ENCODE measurements at regions not wholly inside any gene's neighbourhood (a gene's known extent, or its start where the extent isn't known, plus 50 kb on each side); places are given as distances from the start of the nearest gene placed in this dataset.
A peak's percentile ranks its signal among the peaks of the same experiment; 100 is the strongest.

DNA sequence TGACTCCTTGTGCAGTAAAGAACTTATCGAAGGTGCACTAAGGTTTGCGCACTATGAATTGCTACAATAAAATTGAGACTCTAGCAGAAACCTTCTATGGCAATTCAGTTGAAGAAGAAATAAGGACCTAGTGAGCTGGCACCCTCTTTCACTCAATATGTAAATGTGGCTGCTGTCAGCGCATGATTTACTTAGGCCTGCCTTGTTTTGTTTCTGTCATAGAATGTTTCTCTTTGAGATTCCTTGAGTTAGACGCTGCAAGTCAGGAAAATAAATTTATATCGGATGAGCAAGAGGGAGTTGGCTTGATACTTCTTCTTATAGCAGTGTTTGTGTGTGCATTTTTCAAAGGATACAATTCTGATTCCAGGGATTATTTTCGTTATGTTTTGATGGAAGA, 322.1 kb downstream of the BLID start:
- Mint-ChIP-seq H3K4me3 (no peak overlapping the region), H3K4me1 (no peaks in the 10 kb centered on the region), H3K27ac (no peak overlapping the region), H3K9me3 (no peaks in the 10 kb centered on the region), H3K27me3 (peaks cover 20% of the 10 kb centered on the region)
- ATAC-seq (no peak), DNase-seq (no peak)

DNA sequence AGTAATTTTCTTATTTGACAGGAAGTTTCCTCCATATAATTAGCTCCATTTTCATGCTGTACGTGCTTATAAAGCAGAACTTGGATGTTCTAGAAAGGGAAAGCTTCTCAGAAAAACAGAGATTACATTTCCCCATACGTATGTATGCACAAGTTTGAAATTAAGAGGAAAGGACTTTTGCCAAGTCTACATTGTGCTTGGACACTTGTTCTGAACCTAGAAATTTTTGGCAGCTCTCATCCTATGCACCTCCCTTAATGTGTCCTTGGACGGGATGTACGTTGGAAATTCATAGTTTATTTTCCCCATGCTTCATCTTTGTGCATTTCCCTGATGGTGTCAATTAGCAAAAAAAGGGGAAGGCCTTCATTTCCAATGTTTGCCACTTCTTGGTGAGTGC, 322.7 kb downstream of the BLID start:
- Mint-ChIP-seq H3K9me3 (no peaks in the 10 kb centered on the region), H3K4me3 (no peak overlapping the region), H3K4me1 (no peaks in the 10 kb centered on the region), H3K27me3 (peaks cover 20% of the 10 kb centered on the region), H3K27ac (no peak overlapping the region)
- ATAC-seq (no peak), DNase-seq (no peak)

DNA sequence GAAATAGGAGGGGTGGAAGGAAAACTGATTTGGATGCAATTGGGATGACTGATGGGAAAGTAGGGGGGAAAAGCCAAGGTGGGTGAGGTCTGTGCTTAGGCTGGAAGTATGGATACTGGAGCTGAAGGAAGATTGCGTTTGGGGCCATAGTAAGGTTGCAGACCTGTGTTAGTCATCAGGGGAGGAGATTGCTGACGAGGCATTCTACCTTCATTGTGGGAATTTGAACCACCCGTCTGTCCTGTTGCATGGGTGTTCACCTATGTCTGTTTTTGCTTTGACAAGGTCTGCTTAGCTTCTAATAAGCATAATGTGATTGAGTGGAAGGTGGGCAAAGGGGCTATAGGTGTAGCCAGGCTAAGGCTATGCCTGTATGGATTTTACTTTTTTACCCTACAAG, 323.8 kb downstream of the BLID start:
- no peak for ATAC-seq
- H3K9me3 Mint-ChIP-seq = no peaks in the 10 kb centered on the region
- no peaks in the 10 kb centered on the region for H3K4me1 Mint-ChIP-seq
- no peak overlapping the region for H3K27ac Mint-ChIP-seq
- no peak for DNase-seq
- H3K27me3 Mint-ChIP-seq = peaks cover 20% of the 10 kb centered on the region
- H3K4me3 Mint-ChIP-seq = no peak overlapping the region

DNA sequence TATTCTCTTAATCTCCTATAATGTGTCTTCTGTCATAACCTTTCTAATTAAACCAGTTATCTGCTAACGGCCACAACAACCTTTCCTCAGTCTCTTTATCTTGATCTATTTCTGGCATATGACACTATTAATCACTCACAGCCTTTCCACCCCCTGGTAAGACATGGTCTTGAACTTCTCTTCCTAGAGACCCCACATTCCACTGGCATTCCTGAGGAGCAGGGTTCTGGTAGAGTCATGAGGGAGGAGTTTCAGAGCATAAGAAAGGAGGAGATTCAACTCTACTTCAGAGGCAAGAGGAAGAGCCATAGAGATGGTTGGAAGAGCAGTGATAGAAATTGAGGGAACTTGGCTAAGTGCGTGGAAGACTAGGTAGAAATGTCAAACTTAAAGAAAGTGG, 325.6 kb downstream of the BLID start:
- H3K4me1 Mint-ChIP-seq = no peaks in the 10 kb centered on the region
- H3K27me3 Mint-ChIP-seq = peaks cover 20% of the 10 kb centered on the region
- H3K9me3 Mint-ChIP-seq = peaks cover 0 to 13% of the 10 kb centered on the region in 2 donors
- no peak for DNase-seq
- ATAC-seq = no peak
- H3K4me3 Mint-ChIP-seq = no peak overlapping the region
- H3K27ac Mint-ChIP-seq = no peak overlapping the region

DNA sequence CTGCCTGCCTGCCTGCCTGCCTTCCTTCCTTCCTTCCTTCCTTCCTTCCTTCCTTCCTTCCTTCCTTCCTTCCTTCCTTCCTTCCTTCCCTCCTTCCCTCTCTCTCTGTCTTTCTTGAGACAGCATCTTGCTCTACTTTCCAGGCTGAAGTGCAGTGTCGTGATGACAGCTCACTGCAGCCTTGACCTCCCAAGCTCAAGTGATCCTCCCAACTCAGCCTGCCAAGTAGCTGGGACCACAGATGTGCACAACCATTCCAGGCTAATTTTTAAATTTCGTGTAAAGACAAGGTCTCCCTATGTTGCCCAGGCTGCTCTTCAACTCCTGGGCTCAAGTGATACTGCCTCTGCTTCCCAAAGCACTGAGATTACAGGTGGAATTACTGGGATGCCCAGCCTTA, 328.2 kb upstream of the SORL1-AS1 start:
- H3K4me3 Mint-ChIP-seq = no peak overlapping the region
- peaks cover 0 to 12% of the 10 kb centered on the region in 2 donors for H3K9me3 Mint-ChIP-seq
- H3K27ac Mint-ChIP-seq = no peak overlapping the region
- no peaks in the 10 kb centered on the region for H3K4me1 Mint-ChIP-seq
- no peaks in the 10 kb centered on the region for H3K27me3 Mint-ChIP-seq
- DNase-seq (no peak), ATAC-seq (no peak)

DNA sequence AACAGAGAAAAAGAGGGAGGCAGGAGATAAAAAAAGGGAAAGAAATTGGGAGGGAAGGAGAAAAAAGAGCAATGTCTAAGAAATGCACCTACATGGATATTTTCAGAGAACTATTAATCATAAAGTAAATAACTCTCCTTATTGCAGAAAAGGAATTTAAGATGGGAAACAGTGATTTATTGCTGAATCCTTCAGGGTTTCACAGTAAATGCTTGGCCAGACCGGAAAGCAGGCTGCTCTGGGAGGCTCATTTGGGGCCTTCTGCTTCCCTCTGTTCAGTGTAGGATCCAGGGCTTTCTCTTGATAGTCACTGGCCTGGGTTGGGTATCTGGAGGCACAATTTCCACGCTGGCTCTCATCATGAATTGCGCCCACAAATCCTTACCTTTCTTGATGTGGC, 324.3 kb upstream of the SORL1-AS1 start:
- no peaks in the 10 kb centered on the region for H3K27me3 Mint-ChIP-seq
- H3K4me3 Mint-ChIP-seq = no peak overlapping the region
- H3K27ac Mint-ChIP-seq = no peak overlapping the region
- ATAC-seq (no peak), DNase-seq (no peak)
- no peaks in the 10 kb centered on the region for H3K4me1 Mint-ChIP-seq
- H3K9me3 Mint-ChIP-seq = no peaks in the 10 kb centered on the region

DNA sequence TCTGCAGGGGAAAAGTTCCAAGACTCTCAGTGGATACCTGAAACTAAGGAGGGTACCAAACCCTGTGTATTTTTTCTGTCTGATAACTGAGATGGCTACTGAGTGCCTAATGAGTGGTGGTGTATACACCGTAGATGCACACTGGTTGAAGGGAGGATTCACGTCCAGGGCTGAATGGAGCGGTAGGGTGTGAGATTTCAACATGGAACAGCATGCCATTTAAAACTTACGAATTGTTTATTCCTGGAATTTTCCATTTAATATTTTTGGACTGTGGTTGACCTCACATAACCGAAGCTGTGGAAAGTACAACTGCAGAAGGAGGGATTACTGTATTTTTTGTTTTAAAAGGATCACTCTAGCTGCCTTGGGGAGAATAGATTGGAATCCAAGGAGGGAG, 322.5 kb upstream of the SORL1-AS1 start:
- no peak overlapping the region for H3K4me3 Mint-ChIP-seq
- H3K27me3 Mint-ChIP-seq = no peaks in the 10 kb centered on the region
- no peaks in the 10 kb centered on the region for H3K9me3 Mint-ChIP-seq
- H3K4me1 Mint-ChIP-seq = no peaks in the 10 kb centered on the region
- no peak overlapping the region for H3K27ac Mint-ChIP-seq
- ATAC-seq (no peak), DNase-seq (no peak)

DNA sequence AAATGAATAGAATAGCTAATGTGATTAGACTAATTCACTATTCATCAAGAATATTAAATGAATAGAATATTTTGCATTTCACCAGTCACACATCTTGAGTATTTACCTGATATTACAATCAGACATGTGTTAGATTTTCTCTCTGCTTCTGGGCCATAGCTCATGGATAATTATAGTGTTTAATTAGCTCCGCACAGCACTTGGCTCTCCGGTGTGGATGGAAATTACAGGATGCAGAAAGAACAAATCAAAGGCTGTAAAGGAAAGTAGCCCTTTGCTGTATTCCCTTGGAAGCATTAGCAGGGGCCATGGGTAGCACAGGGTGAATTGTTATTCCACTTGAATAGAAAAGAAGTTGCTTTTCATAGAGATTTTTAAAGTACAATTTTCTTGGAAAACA, 320.3 kb upstream of the SORL1-AS1 start:
- ATAC-seq (no peak), DNase-seq (no peak)
- Mint-ChIP-seq H3K4me3 (no peak overlapping the region), H3K27ac (no peak overlapping the region), H3K27me3 (no peaks in the 10 kb centered on the region), H3K9me3 (no peaks in the 10 kb centered on the region), H3K4me1 (no peaks in the 10 kb centered on the region)

DNA sequence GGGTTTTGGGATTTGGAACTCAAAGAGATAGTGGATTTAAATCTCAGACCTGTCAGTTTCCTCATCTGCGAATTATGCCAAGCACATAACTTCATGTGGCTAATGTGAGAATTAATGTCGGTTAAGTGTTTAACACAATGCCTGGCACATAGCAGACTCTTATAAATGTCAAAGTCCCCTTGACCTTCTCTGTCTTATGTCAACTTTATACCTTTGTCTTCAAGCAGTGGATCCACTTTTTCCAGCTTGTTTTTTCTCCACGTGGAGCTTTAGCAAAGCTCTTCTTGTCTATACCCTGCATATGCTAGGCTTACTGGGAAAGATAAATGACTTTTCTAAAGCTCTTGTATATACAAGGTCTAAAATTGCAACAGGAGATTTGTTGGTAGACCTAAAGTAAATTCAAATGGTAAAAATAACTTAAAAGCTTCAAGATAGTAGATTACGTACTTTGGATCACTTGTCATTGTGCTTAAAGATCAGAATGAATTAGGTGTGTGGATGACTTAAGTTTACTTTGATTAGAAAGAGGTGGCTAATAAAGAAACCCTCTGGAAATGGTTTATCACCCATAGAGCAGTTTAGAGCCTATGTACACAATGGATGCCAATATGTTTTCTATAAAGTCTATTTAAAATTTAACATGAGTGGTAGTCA, 318.3 kb upstream of the SORL1-AS1 start:
- ATAC-seq (no peak), DNase-seq (no peak)
- no peak overlapping the region for H3K27ac Mint-ChIP-seq
- peaks cover 6% of the 10 kb centered on the region for H3K4me1 Mint-ChIP-seq
- H3K27me3 Mint-ChIP-seq = peaks cover 4% of the 10 kb centered on the region
- H3K4me3 Mint-ChIP-seq = no peak overlapping the region
- H3K9me3 Mint-ChIP-seq = no peaks in the 10 kb centered on the region

DNA sequence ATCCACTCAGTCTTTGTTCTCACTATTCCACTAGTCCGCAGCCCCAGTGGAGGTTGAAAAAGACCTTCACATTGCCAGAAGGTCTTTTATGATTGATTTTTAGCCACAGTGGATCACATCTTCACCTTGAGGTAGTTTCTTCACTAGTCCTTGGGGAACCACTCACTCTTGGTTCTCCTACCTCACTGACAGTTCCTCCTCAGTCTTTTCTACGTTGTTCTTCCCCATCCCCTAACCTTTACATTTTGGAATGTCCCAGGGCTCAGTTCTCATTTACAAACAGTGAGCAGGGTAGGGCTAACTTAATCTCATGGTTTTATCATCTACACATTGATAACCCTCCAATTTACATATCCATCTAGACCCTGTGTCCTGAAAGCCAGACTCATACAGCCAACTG, 316.4 kb upstream of the SORL1-AS1 start:
- no peak overlapping the region for H3K4me3 Mint-ChIP-seq
- peaks cover 6% of the 10 kb centered on the region for H3K4me1 Mint-ChIP-seq
- no peak for DNase-seq
- H3K9me3 Mint-ChIP-seq = no peaks in the 10 kb centered on the region
- no peak for ATAC-seq
- peaks cover 8% of the 10 kb centered on the region for H3K27me3 Mint-ChIP-seq
- H3K27ac Mint-ChIP-seq = no peak overlapping the region

DNA sequence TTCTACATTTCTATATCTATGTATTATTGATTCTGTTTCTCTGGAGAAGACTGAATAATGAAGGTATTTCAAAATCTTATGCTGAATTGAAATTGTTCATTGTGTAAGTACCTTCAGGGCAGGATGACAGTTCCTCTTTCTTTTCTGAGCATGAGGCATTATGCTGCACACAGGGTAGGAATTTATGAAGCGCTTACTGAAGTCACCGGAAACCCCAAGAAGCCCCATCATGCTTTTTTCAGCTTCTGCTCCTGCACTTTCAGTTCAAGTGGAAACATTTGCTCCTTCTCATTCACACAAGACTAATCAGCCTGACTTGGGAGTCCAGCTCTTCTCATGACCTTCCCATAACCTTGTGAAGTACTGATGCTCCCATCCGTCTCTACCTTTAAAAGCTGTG, 314.7 kb upstream of the SORL1-AS1 start:
- Mint-ChIP-seq H3K27ac (peak overlapping the region in 1 of 2 donors; percentile 34), H3K9me3 (no peaks in the 10 kb centered on the region), H3K4me1 (peaks cover 6% of the 10 kb centered on the region), H3K4me3 (no peak overlapping the region), H3K27me3 (peaks cover 8% of the 10 kb centered on the region)
- ATAC-seq (peak; percentile 30), DNase-seq (no peak)

DNA sequence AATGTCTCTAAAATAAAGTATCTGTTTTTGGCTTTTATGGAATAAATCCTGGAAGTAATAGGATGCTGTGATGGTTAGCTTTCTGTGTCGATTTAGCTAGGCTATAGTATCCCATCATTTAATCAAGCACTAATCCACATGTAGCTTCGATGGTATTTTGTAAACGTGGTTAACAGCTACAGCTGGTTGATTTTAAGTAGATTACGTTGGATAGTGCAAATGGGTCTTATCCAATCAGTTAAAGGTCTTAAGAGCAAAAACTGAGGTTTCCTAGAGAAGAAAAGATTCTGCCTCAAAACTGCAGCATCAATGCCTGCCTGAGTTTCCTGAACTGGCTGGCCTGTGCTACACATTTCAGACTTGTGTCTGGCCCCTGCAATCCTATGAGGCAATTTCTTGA, 314.2 kb upstream of the SORL1-AS1 start:
- no peak for DNase-seq
- no peak for ATAC-seq
- no peak overlapping the region for H3K27ac Mint-ChIP-seq
- no peaks in the 10 kb centered on the region for H3K9me3 Mint-ChIP-seq
- peaks cover 6% of the 10 kb centered on the region for H3K4me1 Mint-ChIP-seq
- H3K4me3 Mint-ChIP-seq = no peak overlapping the region
- H3K27me3 Mint-ChIP-seq = peaks cover 8% of the 10 kb centered on the region

DNA sequence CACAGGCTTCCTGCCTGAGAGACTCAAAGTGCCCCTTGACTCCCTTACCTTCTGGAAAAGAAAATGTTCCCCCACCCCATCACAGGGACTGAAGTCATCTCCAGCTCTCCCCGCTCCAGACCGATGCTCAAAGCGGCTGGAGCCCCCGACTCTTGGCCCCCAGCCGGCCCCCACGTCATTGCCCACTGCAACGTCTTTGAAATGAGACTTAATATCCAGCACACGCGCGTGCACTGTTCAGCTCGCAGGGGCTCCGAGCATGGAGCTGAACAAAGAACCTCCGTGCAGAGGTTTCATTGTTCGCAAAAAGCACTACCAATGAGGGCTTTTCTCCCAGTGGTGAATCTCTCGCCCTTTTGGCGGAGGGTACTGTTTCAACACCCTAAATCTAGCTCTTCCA, 313.4 kb upstream of the SORL1-AS1 start:
- Mint-ChIP-seq H3K4me3 (no peak overlapping the region), H3K27ac (no peak overlapping the region), H3K27me3 (peaks cover 8% of the 10 kb centered on the region)

DNA sequence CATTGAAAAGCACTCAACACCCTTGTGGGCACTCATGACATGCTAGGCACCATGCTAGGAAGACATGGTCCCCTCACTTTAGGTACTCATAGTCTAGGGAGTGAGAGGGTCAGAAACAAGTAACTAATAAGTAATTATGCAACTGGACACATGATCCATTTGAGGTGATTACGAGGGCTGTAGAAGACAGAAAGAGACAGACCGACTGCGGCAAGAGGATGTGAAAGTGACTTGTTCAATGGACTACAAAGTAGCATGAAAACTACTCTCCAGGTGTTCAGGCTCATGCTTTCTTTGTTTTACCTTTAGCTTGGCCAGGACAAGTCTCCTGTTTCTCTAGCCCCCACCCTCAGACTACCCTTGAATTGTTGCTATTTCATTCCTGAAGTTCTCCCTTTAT, 310.8 kb upstream of the SORL1-AS1 start:
- H3K27me3 Mint-ChIP-seq = peaks cover 8% of the 10 kb centered on the region
- DNase-seq (no peak), ATAC-seq (no peak)
- no peak overlapping the region for H3K27ac Mint-ChIP-seq
- H3K4me1 Mint-ChIP-seq = peaks cover 6% of the 10 kb centered on the region
- no peaks in the 10 kb centered on the region for H3K9me3 Mint-ChIP-seq
- no peak overlapping the region for H3K4me3 Mint-ChIP-seq

More for the DNA sequence above, 313.4 kb upstream of the SORL1-AS1 start:
- no peaks in the 10 kb centered on the region for H3K9me3 Mint-ChIP-seq
- DNase-seq (no peak), ATAC-seq (no peak)
- H3K4me1 Mint-ChIP-seq = peaks cover 6% of the 10 kb centered on the region

DNA sequence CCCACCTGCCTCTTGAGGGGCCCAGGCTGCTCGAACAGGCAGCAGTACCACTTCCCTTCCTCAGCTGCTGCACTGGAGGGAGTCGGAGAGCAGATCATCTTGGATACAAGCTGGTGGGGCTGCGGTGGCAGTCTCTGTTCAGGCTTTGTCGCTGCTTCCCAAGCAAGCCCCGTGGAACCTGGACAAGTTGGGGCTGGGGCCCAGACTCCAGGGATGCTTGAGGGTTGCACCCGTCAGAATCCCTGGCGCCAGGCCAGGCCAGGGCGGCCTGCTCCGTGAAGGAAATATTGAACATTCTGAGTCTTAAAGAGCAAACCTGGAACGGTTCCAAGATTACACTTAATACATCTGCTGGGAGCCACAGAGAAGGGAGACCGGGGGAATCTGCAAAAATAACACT, 310.1 kb upstream of the SORL1-AS1 start:
- Mint-ChIP-seq H3K4me1 (peaks cover 5% of the 10 kb centered on the region), H3K9me3 (no peaks in the 10 kb centered on the region), H3K27me3 (peaks cover 8% of the 10 kb centered on the region), H3K27ac (no peak overlapping the region), H3K4me3 (no peak overlapping the region)
- DNase-seq = no peak
- ATAC-seq = no peak

DNA sequence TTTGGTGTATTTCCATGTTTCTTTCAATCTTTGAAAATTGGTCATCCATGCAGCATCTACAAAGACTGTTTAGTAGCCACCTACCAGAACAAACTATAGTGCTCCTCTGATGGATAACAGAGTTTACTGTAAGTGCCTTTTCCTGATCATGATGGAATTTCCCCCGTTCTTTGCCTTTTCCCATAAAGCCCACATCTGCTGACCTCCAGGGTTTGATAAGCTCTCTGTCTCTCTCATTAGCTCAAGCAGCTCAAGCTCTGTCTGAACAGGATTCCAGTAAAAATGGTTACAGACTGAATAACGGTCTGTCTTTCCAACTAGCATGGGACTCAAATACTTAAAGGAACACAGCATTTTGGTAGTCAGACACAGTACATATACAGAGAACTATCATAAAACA, 308.4 kb upstream of the SORL1-AS1 start:
- H3K27me3 Mint-ChIP-seq = peaks cover 5% of the 10 kb centered on the region
- H3K9me3 Mint-ChIP-seq = no peaks in the 10 kb centered on the region
- H3K27ac Mint-ChIP-seq = no peak overlapping the region
- no peaks in the 10 kb centered on the region for H3K4me1 Mint-ChIP-seq
- H3K4me3 Mint-ChIP-seq = no peak overlapping the region
- DNase-seq (no peak), ATAC-seq (no peak)

DNA sequence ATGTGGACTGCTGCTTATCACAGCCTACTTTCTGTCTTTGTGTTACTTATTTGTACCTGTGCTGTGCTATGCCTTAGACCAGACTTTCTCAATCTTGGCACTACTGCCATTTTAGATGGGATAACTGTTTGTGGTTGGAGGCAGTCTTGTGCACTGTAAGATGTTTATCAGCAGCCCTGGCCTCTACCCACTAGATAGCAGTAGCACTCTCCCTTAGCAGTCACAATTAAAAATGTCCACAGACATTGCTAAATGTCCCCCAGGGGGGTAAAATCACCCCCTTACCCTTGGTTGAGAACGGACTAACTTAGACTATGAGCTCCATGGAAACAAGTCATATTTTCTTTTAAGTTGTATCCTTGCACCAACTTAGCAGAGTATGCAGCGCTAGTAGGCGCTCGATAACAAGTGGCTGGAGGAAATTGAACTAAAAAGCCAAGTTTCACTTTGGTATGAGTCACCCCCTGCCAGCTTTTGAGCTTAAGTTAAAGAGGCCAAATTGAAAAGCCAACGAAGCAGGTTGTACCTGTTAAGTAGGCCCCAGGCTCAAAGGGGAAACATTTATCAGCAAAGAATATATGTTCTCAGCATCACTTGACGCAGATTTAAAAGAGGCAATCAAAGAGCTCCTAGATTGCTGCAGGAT, 304.8 kb upstream of the SORL1-AS1 start:
- Mint-ChIP-seq H3K4me1 (no peaks in the 10 kb centered on the region), H3K4me3 (no peak overlapping the region), H3K9me3 (no peaks in the 10 kb centered on the region), H3K27ac (no peak overlapping the region), H3K27me3 (no peaks in the 10 kb centered on the region)
- DNase-seq (no peak), ATAC-seq (no peak)
